ENCODE measurements at regions not wholly inside any gene's neighbourhood (a gene's known extent, or its start where the extent isn't known, plus 50 kb on each side); places are given as distances from the start of the nearest gene placed in this dataset.

DNA sequence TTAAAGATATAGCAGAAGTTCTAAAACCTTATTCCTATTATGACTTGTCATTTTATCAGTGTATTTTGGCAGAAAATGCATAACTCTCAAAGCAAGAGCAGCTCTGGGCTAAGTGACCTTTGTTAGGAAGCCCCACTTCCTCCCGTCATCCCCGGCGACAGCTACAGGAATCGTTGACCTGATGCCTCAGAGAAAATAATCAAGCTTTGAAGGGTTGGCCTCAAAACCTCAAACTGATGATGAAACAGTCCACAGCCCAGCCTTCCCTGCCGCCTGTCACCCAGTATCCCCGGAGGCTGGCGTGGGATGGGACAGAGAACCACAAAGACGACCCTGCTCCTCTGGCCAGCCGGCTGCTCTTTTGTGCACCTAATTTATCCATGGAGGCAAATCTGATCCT lies 65.3 kb downstream of the KCNF1 start:
- TF ChIP-seq, protein P1, sequence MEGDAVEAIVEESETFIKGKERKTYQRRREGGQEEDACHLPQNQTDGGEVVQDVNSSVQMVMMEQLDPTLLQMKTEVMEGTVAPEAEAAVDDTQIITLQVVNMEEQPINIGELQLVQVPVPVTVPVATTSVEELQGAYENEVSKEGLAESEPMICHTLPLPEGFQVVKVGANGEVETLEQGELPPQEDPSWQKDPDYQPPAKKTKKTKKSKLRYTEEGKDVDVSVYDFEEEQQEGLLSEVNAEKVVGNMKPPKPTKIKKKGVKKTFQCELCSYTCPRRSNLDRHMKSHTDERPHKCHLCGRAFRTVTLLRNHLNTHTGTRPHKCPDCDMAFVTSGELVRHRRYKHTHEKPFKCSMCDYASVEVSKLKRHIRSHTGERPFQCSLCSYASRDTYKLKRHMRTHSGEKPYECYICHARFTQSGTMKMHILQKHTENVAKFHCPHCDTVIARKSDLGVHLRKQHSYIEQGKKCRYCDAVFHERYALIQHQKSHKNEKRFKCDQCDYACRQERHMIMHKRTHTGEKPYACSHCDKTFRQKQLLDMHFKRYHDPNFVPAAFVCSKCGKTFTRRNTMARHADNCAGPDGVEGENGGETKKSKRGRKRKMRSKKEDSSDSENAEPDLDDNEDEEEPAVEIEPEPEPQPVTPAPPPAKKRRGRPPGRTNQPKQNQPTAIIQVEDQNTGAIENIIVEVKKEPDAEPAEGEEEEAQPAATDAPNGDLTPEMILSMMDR (IDR thresholded peaks at IDR 0.05): no peak
- TF ChIP-seq POLR2A (IDR thresholded peaks at IDR 0.05): no peak

Data from uterus (tissue), 2 donors.